T-helper 1 cell treated with Interleukin-12 subunit alpha and Interleukin-12 subunit beta and Interleukin-4 antibody, amounts not matched to agents 30 μg/mL and 1 μg/mL, for 36 hours (primary cell): ENCODE measurements at regions not wholly inside any gene's neighbourhood (a gene's known extent, or its start where the extent isn't known, plus 50 kb on each side); places are given as distances from the start of the nearest gene placed in this dataset.
A peak's percentile ranks its signal among the peaks of the same experiment; 100 is the strongest.

ENCODE experiments used
- H3K27ac Mint-ChIP-seq: one replicate; pipeline ENCODE4 v1.8.0; 2021; ENCODE audit warnings: mild to moderate bottlenecking, mixed read lengths
- H3K27me3 Mint-ChIP-seq: one replicate; pipeline ENCODE4 v1.8.0; 2021; ENCODE audit warnings: low read depth, mixed read lengths
- H3K36me3 Mint-ChIP-seq: one replicate; pipeline ENCODE4 v1.8.0; 2021; ENCODE audit warnings: low read depth, mixed read lengths
- H3K4me1 Mint-ChIP-seq: one replicate; pipeline ENCODE4 v1.8.0; 2021; ENCODE audit warnings: low read depth, mixed read lengths
- H3K4me3 Mint-ChIP-seq: one replicate; pipeline ENCODE4 v1.8.0; 2021; ENCODE audit warnings: mild to moderate bottlenecking, moderate library complexity, mixed read lengths
- H3K9me3 Mint-ChIP-seq: one replicate; pipeline ENCODE4 v1.8.0; 2021; ENCODE audit warnings: mixed read lengths

DNA sequence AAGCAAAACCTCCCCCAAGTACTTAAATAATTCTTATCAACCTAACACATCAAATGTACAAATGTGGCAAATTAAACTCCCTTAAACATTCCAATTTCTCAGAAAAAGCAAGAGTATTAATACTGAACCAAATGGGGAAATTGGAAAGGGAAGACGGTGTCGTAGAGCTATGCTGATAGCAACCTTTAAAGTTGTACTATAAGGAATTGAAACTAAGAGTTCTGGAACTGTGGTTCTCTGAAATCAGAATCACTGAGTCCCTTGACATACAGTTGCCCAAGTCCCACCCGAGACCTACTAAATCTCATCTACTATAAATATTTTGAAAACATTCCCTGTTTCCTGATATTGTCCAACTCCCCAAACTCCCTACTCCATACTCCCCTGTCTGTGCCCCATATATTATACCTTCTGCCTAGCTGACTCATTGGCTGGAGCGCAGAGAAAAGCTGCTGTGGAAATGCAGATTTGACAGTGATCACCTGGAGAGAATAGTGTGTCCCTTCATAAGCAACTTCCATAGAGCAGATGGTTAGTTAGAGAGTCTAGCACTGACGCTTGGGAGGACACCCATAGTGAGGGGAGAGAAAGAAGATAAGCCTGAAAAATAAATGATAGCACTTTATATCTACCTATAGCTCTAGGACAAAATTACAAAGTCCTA lies 51.4 kb upstream of the ITM2B start:
- H3K4me3 Mint-ChIP-seq: no peak overlapping the region
- peaks cover 28% of the 10 kb centered on the region for H3K27me3 Mint-ChIP-seq
- H3K27ac Mint-ChIP-seq: no peak overlapping the region
- H3K36me3 Mint-ChIP-seq: peaks cover 2% of the 10 kb centered on the region
- H3K9me3 Mint-ChIP-seq: no peaks in the 10 kb centered on the region
- H3K4me1 Mint-ChIP-seq: peaks cover 19% of the 10 kb centered on the region

DNA sequence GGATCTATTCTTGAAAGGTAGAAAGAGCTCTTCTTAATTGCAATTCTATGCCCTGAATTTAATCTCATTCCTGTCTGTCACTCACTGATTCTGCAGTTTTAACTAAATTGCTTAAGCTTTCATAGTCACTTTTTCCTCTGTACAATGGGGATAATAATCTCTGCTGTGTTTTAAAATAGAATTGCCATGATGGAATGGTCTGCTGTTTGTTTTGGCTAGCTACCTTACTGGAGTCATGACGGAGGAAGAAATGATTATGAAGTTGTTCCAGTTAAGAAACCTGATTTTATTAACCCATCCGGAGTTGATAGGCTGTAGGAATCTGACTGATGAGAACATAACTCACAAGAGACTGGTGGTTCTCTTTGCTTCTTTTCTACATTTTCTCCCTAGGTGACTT lies 54.9 kb upstream of the ITM2B start:
- Mint-ChIP-seq H3K4me3 (no peak overlapping the region), H3K27me3 (peaks cover 28% of the 10 kb centered on the region), H3K9me3 (no peaks in the 10 kb centered on the region), H3K36me3 (peaks cover 2% of the 10 kb centered on the region), H3K27ac (no peak overlapping the region), H3K4me1 (peaks cover 9% of the 10 kb centered on the region)

DNA sequence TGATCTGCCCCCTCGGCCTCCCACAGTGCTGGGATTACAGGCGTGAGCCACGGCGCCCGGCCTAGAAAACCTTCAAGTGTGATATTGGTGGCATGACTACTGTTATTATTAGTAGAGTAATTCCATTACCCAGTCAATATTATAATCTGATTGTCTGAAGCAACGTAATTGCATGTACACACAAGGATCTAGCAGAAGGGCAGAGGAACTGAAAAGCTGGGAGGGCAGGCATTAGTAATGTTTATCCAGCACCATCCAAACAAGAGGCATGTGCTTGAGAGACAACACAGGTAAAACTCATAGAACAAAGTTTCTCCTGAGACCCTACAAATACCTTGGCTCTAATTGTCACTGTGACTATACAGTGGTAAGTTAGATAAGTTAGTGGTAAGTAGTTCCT lies 56.2 kb upstream of the ITM2B start:
- peaks cover 27% of the 10 kb centered on the region for H3K27me3 Mint-ChIP-seq
- no peak overlapping the region for H3K4me3 Mint-ChIP-seq
- H3K36me3 Mint-ChIP-seq: no peaks in the 10 kb centered on the region
- peaks cover 2% of the 10 kb centered on the region for H3K4me1 Mint-ChIP-seq
- no peaks in the 10 kb centered on the region for H3K9me3 Mint-ChIP-seq
- H3K27ac Mint-ChIP-seq: no peak overlapping the region

DNA sequence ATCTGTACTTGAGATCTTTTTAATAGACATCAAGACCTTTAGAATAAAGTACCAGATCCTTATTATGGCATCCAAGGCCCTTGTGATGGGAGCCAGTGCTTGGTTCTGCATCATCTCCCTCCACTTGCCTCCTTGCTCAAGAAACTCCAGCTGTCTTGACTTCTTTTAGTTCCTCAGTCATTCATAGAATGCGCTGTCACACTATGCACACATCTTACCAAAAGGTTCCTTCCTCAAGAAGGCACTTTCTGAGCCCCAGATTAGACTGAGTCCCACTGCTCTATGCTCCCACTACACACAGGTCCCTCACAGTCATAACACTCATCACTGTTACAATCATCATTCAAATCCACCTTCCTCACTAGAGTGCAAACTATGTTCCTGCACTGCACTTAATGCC lies 57.8 kb upstream of the ITM2B start:
- H3K36me3 Mint-ChIP-seq: no peaks in the 10 kb centered on the region
- no peak overlapping the region for H3K4me3 Mint-ChIP-seq
- H3K9me3 Mint-ChIP-seq: no peaks in the 10 kb centered on the region
- no peaks in the 10 kb centered on the region for H3K4me1 Mint-ChIP-seq
- peaks cover 20% of the 10 kb centered on the region for H3K27me3 Mint-ChIP-seq
- H3K27ac Mint-ChIP-seq: no peak overlapping the region

DNA sequence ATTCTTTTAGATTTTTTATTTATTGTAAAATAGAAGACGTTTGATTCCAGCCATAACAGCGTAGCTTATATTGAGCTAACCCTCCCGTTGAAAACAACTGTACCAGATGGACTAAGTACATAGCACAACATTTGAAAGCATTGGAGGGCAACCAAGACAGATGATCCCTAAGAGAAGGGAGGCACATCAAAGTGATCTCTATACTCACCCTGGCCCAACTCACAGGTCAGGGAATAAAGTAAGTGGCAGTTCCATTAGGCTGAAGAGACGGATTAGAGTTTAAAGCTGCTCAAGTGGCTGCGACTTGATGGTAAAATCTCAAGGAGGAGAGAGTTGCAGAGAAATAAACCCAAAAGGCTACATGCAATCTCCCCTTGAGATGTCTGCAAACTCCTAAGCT lies 65.1 kb upstream of the ITM2B start:
- Mint-ChIP-seq H3K27ac (no peak overlapping the region), H3K36me3 (no peaks in the 10 kb centered on the region), H3K4me3 (no peak overlapping the region), H3K27me3 (peaks cover 17% of the 10 kb centered on the region), H3K4me1 (no peaks in the 10 kb centered on the region), H3K9me3 (no peaks in the 10 kb centered on the region)

DNA sequence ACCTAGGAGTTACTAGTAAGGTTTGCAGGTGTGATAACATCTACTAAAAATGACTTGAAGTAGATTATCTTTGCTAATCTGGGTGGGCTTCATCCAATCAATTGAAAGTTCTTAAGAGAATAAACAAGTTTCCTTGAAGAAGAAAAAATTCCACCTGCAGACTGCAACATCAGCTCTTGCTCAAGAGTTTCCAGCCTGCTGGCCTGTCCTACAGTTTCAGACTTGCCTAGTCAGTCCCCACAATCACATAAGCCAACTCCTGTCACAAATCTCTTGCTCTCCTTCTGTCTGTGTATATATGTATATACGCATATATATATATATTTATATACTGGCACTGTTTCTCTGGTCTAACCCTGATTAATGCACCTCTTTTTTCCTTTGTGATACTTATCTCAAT lies 67.3 kb upstream of the ITM2B start:
- H3K27me3 Mint-ChIP-seq: peaks cover 17% of the 10 kb centered on the region
- no peak overlapping the region for H3K4me3 Mint-ChIP-seq
- H3K4me1 Mint-ChIP-seq: peaks cover 7% of the 10 kb centered on the region
- peaks cover 3% of the 10 kb centered on the region for H3K36me3 Mint-ChIP-seq
- H3K9me3 Mint-ChIP-seq: no peaks in the 10 kb centered on the region
- no peak overlapping the region for H3K27ac Mint-ChIP-seq

DNA sequence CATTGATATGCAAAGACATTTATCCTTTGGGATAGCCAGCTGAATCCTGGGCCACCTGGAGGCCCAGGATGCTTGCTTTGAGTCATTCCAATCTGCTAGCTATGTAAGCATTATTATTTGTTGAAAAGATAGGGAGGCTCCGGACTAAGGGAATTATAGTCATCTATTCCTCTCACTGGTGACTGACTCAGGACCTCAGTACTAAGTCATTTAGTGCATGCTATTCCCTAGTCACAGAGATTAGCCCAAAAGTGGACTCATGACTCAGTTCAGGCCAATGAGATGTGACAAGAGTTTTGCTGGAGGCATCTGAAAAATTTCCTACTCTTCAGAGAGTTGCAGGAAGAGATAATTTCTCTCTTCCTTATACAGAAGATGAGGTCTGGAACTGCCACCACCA lies 67.9 kb upstream of the ITM2B start:
- Mint-ChIP-seq H3K9me3 (no peaks in the 10 kb centered on the region), H3K27ac (no peak overlapping the region), H3K27me3 (peaks cover 17% of the 10 kb centered on the region), H3K4me3 (no peak overlapping the region), H3K36me3 (peaks cover 3% of the 10 kb centered on the region), H3K4me1 (peaks cover 10% of the 10 kb centered on the region)

DNA sequence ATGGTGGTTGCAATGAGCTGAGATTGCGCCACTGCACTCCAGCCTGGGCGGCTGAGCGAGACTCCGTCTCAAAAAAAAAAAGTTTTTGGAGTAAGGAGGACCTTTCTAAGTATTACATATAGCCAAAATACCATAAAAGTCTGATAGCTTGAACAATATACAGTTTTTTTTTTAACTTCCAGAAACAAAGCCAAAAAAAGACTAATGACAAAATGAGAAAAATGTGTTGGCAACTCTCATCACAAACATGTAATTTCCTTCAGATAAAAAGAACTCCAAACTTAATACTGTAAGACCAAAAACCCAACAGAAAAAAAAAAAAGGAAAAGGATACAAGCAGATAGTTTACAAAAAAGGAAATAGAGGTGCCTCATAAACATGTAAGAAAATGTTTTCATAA lies 68.2 kb upstream of the MED4 start:
- H3K4me1 Mint-ChIP-seq: peaks cover 20% of the 10 kb centered on the region

DNA sequence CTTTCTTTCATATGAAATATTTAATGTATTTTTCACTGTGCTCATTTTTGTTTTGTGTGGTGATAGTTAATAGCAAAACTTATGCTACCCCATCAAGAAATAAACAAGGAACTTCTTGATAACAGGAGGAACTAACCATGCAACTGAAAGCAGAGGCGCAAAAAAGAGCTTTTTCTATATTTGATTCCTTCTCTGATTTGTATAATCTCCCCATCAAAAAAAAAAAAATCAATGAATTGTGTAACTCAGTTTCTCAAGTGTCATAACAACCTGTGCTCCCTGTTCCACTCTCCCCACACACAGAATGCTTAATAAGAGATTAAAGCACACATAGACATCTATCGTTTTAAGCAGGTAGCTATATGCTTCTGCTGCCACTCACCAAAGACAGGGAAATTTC lies 67.3 kb upstream of the MED4 start:
- no peak overlapping the region for H3K27ac Mint-ChIP-seq

More for the DNA sequence above, 68.2 kb upstream of the MED4 start:
- no peaks in the 10 kb centered on the region for H3K9me3 Mint-ChIP-seq
- H3K27me3 Mint-ChIP-seq: peaks cover 14% of the 10 kb centered on the region
- H3K36me3 Mint-ChIP-seq: peaks cover 3% of the 10 kb centered on the region
- H3K27ac Mint-ChIP-seq: no peak overlapping the region
- H3K4me3 Mint-ChIP-seq: no peak overlapping the region

DNA sequence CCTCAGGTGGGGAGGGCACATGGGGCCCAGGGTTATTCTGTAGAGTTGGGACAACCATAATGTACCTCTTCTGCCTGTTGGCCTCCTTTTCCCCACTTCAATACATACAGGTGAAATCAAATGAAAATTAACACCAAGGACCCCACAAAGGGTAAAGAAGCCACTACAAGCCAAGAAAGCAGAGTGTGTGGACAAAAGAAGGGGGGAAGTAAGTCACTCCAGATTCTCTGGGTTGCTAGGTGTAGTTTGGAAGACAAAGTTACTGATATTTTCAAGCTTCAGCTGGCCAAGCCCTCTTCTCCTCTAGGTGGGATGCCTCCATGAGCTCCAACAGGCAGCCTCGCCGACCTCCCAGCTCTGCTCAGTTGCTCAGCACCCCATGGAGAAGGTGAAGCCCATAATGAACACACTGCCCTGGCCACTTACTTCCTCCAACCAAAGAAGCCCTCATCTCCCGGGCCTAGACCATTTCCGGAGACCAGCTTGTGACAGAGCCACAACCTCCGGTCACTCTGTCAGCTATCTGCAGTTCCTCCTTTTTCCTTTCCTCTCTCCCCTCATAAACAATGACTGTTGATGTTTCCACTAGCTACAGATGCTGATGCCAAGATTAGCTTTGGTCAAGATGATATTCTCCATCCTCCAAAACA lies 66.8 kb upstream of the MED4 start:
- H3K27ac Mint-ChIP-seq: no peak overlapping the region
- H3K4me1 Mint-ChIP-seq: peaks cover 21% of the 10 kb centered on the region
- H3K9me3 Mint-ChIP-seq: no peaks in the 10 kb centered on the region
- H3K36me3 Mint-ChIP-seq: peaks cover 3% of the 10 kb centered on the region
- H3K27me3 Mint-ChIP-seq: peaks cover 7% of the 10 kb centered on the region
- H3K4me3 Mint-ChIP-seq: no peak overlapping the region

More for the DNA sequence above, 67.3 kb upstream of the MED4 start:
- Mint-ChIP-seq H3K4me3 (no peak overlapping the region), H3K27me3 (peaks cover 10% of the 10 kb centered on the region), H3K36me3 (peaks cover 3% of the 10 kb centered on the region), H3K4me1 (peaks cover 21% of the 10 kb centered on the region), H3K9me3 (no peaks in the 10 kb centered on the region)

DNA sequence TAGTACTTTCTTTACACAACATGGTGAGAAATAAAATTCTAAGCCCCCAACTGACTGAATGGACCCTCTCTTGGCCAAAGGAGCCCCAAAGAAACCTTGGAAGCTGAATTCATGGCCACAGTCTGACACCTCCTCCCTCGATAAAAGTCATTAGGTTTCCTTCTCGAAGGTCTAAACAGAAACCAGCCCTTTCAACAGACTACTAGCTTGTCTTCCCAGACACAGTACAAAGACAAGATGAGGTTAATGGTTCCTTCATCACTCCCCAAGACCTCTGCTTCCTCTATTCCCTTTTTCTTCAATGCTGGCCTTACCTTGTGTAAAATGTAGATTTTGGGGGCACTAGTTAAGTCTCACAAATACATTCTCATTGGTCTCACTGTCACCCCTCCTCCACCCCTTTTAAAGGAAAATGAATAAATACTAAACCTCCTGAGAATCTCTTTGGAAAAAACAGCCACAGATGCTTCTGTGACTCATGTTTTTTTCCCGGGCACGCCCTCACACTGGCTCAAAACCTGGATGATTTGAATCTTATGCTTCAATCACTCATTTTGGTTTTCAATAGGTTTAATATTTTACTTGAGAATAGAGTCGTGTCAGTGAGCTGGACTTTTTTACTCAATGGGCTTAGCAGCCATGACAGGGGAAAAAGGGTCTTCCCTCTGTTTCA lies 65.8 kb upstream of the MED4 start:
- Mint-ChIP-seq H3K36me3 (peaks cover 3% of the 10 kb centered on the region), H3K9me3 (no peaks in the 10 kb centered on the region), H3K27me3 (no peaks in the 10 kb centered on the region), H3K27ac (no peak overlapping the region), H3K4me1 (peaks cover 31% of the 10 kb centered on the region), H3K4me3 (no peak overlapping the region)

DNA sequence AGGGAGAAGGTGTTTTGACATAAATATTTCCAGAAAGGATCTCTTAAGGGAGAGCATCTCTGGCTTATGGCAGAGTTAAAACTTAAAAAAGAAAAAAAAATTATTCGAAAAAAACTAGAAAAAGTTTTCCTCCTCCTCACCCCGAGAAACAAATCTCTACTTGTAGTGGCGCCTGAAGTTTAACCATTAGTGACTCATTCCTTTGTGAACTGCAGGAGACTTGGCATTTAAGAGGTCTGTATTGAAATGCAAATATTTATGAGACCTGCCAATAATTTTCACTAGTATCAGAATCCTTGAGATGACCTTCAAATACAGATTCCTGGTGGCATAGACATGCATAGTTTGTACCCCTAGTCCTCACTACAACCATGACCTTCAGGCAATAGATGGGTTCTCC lies 64.9 kb upstream of the MED4 start:
- no peaks in the 10 kb centered on the region for H3K27me3 Mint-ChIP-seq
- H3K9me3 Mint-ChIP-seq: no peaks in the 10 kb centered on the region
- H3K36me3 Mint-ChIP-seq: peaks cover 3% of the 10 kb centered on the region
- H3K27ac Mint-ChIP-seq: no peak overlapping the region
- H3K4me3 Mint-ChIP-seq: no peak overlapping the region
- peaks cover 39% of the 10 kb centered on the region for H3K4me1 Mint-ChIP-seq

DNA sequence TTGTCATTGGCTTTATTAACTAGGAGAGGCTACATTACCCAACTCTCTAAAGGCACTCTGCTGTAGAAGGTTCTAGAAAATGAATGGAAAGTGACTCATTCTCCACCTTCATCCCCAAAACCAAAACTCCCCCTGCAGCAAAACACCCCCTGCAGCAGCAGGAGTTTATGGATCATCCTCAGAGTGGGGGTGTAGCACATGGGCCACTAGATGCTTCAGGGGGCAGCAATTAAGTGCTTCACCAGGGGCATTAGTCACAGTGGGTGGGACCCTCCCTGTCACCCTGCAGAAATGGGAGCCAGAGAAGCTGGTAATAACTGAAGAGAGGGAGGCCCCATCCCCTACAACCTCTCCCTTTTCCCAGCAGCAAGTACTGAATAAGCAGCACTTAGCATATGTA lies 64.5 kb upstream of the MED4 start:
- H3K36me3 Mint-ChIP-seq: peaks cover 3% of the 10 kb centered on the region
- no peak overlapping the region for H3K4me3 Mint-ChIP-seq
- H3K4me1 Mint-ChIP-seq: peaks cover 41% of the 10 kb centered on the region
- no peaks in the 10 kb centered on the region for H3K27me3 Mint-ChIP-seq
- H3K9me3 Mint-ChIP-seq: no peaks in the 10 kb centered on the region
- no peak overlapping the region for H3K27ac Mint-ChIP-seq

DNA sequence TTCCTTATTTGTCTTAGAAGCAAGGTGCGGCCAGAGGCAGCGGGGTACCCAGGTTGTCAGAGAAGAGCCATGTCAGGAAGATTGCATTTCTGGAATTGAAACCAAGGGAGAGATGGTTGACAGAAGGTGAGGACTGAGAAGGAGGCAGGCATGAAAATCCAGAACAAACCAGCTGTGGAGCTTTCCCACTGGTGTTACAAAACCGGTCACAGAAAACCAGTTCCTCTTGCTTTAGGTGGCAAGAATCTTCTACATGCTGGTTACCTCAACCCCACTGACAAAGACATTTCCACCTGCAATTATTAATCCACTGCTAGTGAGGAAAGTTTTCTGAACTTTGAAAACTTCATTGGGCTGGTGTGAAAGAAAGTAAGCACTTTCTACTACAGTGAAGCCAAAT lies 64.0 kb upstream of the MED4 start:
- H3K9me3 Mint-ChIP-seq: no peaks in the 10 kb centered on the region
- H3K27ac Mint-ChIP-seq: no peak overlapping the region
- H3K36me3 Mint-ChIP-seq: peaks cover 3% of the 10 kb centered on the region
- H3K4me3 Mint-ChIP-seq: no peak overlapping the region
- no peaks in the 10 kb centered on the region for H3K27me3 Mint-ChIP-seq
- peaks cover 41% of the 10 kb centered on the region for H3K4me1 Mint-ChIP-seq

DNA sequence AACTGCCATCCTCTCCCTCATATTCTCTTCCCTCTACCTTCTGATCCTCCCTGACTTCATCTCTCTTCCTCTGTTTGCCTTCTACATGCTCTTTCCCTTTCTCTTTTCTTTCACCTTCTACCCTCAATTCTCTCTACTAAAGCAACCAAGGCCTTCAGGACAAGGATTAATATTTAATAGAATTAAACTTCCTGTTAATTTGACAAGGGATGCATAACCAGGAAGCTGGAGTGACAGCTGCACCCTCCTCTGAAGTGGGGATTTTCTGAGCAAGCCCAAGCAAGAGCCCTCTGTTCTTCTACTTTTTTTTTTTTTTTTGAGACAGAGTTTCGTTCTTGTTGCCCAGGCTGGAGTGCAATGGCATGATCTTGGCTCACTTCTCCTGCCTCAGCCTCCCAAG lies 63.4 kb upstream of the MED4 start:
- H3K27me3 Mint-ChIP-seq: no peaks in the 10 kb centered on the region
- H3K27ac Mint-ChIP-seq: peak overlapping the region; percentile 43
- H3K4me1 Mint-ChIP-seq: peaks cover 42% of the 10 kb centered on the region
- peak overlapping the region; percentile 1 for H3K4me3 Mint-ChIP-seq
- no peaks in the 10 kb centered on the region for H3K9me3 Mint-ChIP-seq
- peaks cover 3% of the 10 kb centered on the region for H3K36me3 Mint-ChIP-seq
